HG03103 (cell line): ENCODE measurements at regions not wholly inside any gene's neighbourhood (a gene's known extent, or its start where the extent isn't known, plus 50 kb on each side); places are given as distances from the start of the nearest gene placed in this dataset.

ENCODE experiments used
- ATAC-seq: cut with Tn5 transposase; IDR thresholded peaks from one replicate; pipeline ENCODE4 v1.9.1; 2021; ENCODE audit warnings: low read depth; ENCODE audit not compliant: unreplicated experiment

DNA sequence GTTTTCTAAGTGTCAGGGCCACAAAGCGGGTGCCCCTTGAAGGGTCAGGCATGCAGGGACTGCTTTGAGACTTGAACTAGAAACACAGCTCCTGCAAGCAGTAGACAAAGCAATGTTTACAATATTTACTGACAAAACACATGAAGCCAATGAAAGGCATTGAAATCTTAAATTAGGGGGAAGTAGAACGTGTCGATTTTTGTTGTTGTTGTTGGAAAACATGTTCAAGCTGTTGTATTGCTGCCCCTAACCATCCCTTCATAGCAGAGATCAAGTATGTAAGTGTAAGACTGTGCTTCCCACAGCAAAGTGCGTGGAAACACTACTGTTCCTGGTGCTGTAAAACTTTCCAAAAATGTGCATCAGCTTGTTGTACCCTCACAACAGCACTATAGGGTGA, 131.6 kb upstream of the MGMT start:
- no peak for ATAC-seq

DNA sequence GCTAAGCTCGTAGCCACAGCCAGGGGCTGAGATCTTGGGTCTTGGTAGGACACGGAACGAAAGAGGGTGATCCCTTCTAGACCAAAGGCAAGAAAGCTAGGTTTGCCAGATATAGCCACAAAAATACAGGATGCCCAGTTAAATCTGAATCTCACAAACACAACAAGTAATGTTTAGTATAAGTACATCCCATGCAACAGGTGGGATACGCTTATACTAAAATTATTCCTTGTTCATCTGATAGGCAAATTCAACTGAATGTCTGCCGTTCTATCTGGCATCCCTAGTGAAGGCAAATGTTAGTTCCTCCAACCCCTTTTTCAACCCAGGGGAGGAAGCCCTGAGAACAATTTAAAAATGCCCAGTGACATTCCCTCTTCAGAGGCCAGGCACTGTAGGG, 131.1 kb upstream of the MGMT start:
- no peak for ATAC-seq

GRCh38 chr10:129339191-129339590, 127.8 kb upstream of the MGMT start:
- no peak for ATAC-seq

DNA sequence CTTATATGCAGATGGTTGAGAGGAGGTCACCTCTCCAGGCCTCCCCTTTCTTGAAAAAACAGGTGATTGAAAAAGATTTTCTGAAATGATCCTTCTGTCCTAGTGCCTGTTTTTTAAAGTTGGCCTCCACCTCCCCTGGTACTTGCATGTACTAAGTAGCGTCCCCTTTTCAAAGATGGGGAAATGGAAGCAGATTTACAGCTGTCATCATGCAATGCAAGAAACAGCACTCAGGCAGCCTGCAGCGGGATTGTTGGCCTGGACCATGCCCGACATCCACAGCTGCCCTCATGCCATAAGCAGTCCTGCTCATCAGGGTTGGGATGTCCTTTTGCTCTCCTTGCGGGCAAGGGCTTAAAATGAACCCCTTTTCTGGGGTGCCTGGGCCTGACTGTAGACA, 127.2 kb upstream of the MGMT start:
- ATAC-seq: no peak

DNA sequence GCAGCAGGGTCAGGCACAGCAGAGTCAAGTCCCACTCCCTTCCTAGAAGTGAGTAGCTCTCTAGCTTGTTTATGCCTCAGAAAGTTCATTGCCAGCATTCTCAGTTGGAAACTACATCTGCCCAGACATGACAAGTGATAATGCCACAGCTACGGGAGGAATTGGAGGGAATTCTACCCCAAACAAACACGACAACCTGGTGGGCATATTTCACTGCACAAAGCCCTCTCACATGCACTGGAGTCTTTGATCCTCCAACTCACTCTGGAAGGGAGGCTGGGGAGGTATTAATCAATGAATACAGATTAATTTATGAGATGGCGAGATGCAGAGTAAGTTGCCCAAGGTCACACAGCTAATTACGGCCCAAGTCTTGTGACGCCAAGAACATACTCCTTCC, 126.0 kb upstream of the MGMT start:
- ATAC-seq: no peak

DNA sequence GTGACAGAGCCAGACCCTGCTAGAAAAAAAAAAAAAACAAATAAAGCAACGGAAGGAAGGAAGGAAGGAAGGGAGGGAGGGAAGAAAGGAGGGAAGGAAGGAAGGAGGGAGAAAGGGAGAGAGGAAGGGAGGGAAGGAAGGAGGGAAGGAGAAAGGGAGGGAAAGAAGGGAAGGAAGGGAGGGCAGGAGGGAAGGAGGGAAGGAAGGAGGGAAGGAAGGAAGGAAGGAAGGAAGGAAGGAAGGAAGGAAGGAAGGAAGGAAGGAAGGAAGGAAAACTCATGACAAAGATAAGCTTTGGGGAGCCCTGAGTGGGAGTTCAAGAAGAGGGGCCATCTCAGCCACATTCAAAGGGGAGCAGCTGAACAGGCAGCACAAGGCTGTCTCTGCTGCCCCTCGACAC, 124.7 kb upstream of the MGMT start:
- no peak for ATAC-seq

DNA sequence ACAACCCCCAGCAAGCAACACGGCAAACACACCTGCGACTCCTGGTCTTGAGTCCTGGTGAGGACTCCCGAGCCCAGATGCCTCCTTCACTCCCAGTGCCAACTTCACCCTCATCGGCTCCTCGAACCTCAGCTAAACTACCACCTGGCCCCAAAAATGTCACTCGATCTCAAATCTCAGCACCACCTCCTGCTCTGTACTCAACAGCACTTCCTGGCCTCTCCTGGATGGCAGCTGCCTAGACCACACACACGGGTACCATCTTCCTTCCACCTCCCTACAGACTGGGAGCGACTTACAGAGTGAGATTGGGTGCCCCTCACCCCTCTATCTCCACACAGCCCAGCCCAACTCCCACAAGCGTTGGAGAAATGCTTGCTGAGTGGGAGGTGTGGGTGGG, 123.9 kb upstream of the MGMT start:
- ATAC-seq: no peak

- ATAC-seq: no peak
Measured at GRCh38 chr10:129344103-129344502, 122.9 kb upstream of the MGMT start.

- ATAC-seq: no peak
Measured at GRCh38 chr10:129344731-129345355, 122.2 kb upstream of the MGMT start.

GRCh38 chr10:129345763-129346162, 121.3 kb upstream of the MGMT start:
- no peak for ATAC-seq

- no peak for ATAC-seq
Measured at GRCh38 chr10:129350690-129351089, 116.4 kb upstream of the MGMT start.

DNA sequence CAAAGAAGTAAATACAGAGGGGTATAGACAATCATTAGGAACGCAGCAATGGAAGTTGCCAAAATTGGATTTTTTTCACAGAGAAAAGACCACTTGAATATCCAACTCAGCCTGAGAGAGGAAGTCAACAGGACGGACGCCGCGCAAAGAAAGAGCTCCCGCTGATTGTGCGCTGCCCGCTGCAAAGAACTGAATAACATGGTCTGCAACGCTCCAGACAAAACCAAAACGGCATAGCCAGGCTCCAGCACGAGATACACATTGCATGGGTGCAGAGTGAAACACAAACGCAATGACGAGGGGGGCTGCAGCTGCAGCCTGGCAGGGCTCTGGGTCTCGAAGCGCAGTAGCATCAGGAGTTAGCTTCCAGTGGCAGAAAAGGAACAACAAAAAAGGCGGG, 113.9 kb upstream of the MGMT start:
- no peak for ATAC-seq

GRCh38 chr10:129360046-129360445, 107.0 kb upstream of the MGMT start:
- no peak for ATAC-seq

GRCh38 chr10:129361676-129362376, 105.2 kb upstream of the MGMT start:
- ATAC-seq: no peak

GRCh38 chr10:129364949-129365348, 102.1 kb upstream of the MGMT start:
- no peak for ATAC-seq

DNA sequence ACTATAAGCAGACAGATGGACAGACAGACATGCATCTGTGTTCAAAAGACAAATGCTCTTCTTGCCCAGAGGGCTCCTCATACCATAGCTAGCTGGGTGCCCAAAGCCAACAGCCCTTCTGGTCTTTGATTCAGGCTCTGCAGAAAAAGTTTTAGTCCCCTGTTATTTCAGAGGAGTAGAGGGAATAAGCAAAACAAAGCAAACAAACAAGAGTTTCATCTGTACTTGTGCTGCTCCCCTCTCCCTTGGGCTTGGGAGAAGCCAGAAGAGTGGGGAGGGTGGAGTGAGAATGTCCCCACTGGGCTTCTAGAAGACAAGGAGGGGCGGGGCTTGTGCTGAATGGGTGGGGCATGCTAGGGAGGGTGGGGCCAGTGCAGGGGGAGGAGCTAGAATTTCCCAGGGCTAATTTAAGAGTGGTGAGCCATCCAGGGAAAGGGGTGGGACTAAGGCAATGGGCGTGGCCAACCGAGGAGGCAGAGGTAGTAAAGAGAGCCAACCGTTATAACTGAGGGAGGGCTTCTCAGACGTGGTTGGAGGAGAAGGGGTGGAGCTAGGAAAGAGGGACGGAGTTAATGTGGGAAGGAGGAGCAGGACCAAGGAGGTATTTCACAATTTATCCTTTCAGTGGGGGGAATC, 101.2 kb upstream of the MGMT start:
- ATAC-seq: no peak

- no peak for ATAC-seq
Measured at GRCh38 chr10:129366450-129366849, 100.6 kb upstream of the MGMT start.

DNA sequence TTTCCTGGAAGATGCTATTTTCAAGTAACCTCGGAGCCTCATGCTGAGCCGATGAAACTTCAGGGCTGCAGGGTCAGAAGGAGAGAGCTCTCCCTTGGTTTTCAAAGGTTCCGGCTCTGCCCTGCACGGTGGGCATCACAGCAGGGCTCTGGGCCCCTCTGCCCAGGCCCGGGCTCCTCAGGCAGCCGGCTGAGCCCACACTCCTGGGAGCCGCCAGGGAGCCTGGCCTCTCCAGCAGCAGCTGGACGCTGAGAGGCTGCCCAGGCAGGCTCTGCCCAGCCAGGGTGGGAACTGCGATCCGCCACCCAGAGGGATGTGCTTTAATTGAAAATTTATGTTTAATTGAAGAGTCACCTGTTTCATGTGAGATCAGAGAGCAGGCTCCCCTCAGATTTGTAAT, 97.5 kb upstream of the MGMT start:
- ATAC-seq: no peak

GRCh38 chr10:129371541-129371940, 95.5 kb upstream of the MGMT start:
- no peak for ATAC-seq

DNA sequence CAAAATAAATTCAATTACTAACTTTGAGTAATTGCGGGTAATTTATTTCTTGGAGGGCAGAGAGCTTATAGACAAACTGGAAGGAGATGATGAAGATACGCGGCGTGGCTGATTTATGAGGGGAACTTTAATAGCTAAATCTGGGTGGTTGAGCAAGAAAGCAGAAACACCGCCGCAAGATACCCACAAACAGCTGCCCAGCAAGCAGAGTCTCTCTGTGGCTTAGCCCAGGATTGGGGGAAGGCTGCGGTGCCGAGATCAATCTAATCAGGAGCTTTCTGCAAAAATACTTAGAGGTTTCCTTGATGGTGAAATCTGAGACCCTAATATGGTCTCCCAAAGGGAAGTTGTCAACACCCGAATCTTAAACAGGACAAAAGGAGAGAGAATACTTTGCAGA, 94.9 kb upstream of the MGMT start:
- ATAC-seq: no peak

DNA sequence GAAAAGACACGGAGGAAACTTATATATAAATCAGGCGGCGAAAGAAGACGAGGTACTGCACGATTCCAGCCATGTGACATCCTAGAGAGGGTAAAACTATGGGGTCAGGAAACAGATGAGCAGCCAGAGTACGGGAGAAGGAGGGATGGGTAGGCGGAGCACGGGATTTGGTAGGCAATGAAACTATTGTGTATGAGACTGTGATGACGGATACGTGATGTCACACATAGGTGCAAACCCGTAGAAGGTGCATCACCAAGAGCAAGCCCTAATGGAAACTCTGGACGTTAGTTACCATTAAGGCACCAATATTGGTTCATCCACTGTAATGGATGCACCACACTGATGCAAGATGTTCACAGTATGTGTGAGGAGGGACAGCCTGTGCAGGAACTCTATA, 93.8 kb upstream of the MGMT start:
- no peak for ATAC-seq

- no peak for ATAC-seq
Measured at GRCh38 chr10:129373718-129374117, 93.3 kb upstream of the MGMT start.
